Inflammatory macrophage (primary cell): ENCODE measurements at regions not wholly inside any gene's neighbourhood (a gene's known extent, or its start where the extent isn't known, plus 50 kb on each side); places are given as distances from the start of the nearest gene placed in this dataset.
A peak's percentile ranks its signal among the peaks of the same experiment; 100 is the strongest.
"Not testable (repeated sequence)": the region's sequence is repeated elsewhere in the genome, so short reads cannot be mapped to it uniquely, and the experiment has no call there.

Experiments
- DNase-seq, 2 donors: peaks; one replicate each; pipeline ENCODE4 v3.0.0-alpha.2; 2020 to 2022

GRCh38 chr2:144832048-144832447, 312.1 kb upstream of the ZEB2 start:
- DNase-seq = peak in 1 of 2 donors; percentile 30

- no peak for DNase-seq
These were observed 310.6 kb upstream of the ZEB2 start for GRCh38 chr2:144830543-144830942.

GRCh38 chr2:144827404-144827803, 307.5 kb upstream of the ZEB2 start:
- no peak for DNase-seq

- peak in 1 of 2 donors; percentile 18 for DNase-seq
These were observed 306.2 kb upstream of the ZEB2 start for GRCh38 chr2:144826105-144826504.

- peak; percentile 57 to 87 for DNase-seq
These were observed 305.6 kb upstream of the ZEB2 start for GRCh38 chr2:144825331-144826020.

GRCh38 chr2:144824306-144825080, 304.6 kb upstream of the ZEB2 start:
- DNase-seq = peak in 1 of 2 donors; percentile 20

- DNase-seq = peak in 1 of 2 donors; percentile 44
These were observed 303.0 kb upstream of the ZEB2 start for GRCh38 chr2:144822966-144823365.

- DNase-seq = no peak
These were observed 292.4 kb upstream of the ZEB2 start for GRCh38 chr2:144812288-144812687.

- no peak for DNase-seq
These were observed 281.8 kb upstream of the ZEB2 start for GRCh38 chr2:144801766-144802165.

- DNase-seq = no peak
These were observed 281.4 kb upstream of the ZEB2 start for GRCh38 chr2:144801325-144801724.

GRCh38 chr2:144798989-144799388, 279.1 kb upstream of the ZEB2 start:
- DNase-seq = no peak

GRCh38 chr2:144798034-144798433, 278.1 kb upstream of the ZEB2 start:
- DNase-seq = no peak

- no peak for DNase-seq
These were observed 277.0 kb upstream of the ZEB2 start for GRCh38 chr2:144796936-144797335.

GRCh38 chr2:144796164-144796563, 276.2 kb upstream of the ZEB2 start:
- no peak for DNase-seq

- no peak for DNase-seq
These were observed 265.3 kb upstream of the ZEB2 start for GRCh38 chr2:144785253-144785652.

GRCh38 chr2:144780983-144781382, 261.1 kb upstream of the ZEB2 start:
- no peak for DNase-seq

GRCh38 chr2:144776766-144777165, 256.8 kb upstream of the ZEB2 start:
- no peak for DNase-seq

GRCh38 chr2:144774809-144775208, 254.9 kb upstream of the ZEB2 start:
- peak in 1 of 2 donors; percentile 18 for DNase-seq

- DNase-seq = no peak
These were observed 251.4 kb upstream of the ZEB2 start for GRCh38 chr2:144771348-144771747.

- DNase-seq = no peak
These were observed 250.8 kb upstream of the ZEB2 start for GRCh38 chr2:144770616-144771230.

GRCh38 chr2:144760939-144761338, 241.0 kb upstream of the ZEB2 start:
- not testable (repeated sequence) for DNase-seq

GRCh38 chr2:144759746-144760145, 239.8 kb upstream of the ZEB2 start:
- DNase-seq = no peak

GRCh38 chr2:144758196-144758595, 238.3 kb upstream of the ZEB2 start:
- not testable (repeated sequence) for DNase-seq

GRCh38 chr2:144753416-144753815, 233.5 kb upstream of the ZEB2 start:
- DNase-seq = no peak
